Bronchial epithelial cell (primary cell): ENCODE measurements at regions not wholly inside any gene's neighbourhood (a gene's known extent, or its start where the extent isn't known, plus 50 kb on each side); places are given as distances from the start of the nearest gene placed in this dataset.

Source experiments
- DNase-seq: peaks from one replicate; pipeline ENCODE4 v3.0.0-alpha.2; 2010; ENCODE audit warnings: low read depth
- FAIRE-seq: peaks from 2 replicates; lab custom pipeline; 2011; peaks lifted over from hg19 to GRCh38; lab: Jason Lieb, UNC
- H3K27me3 ChIP-seq: 2 replicates; pipeline ENCODE4 v1.5.1; 2011; ENCODE audit warnings: low read length; ENCODE audit not compliant: control insufficient read depth, insufficient read depth
- H3K36me3 ChIP-seq: 2 replicates; pipeline ENCODE4 v1.5.1; 2011; ENCODE audit warnings: low read length; ENCODE audit not compliant: control insufficient read depth, insufficient read depth
- H3K4me3 ChIP-seq: 2 replicates; pipeline ENCODE4 v1.5.1; 2011; ENCODE audit warnings: mild to moderate bottlenecking, low read depth, low read length, control low read depth
- TF ChIP-seq, protein P1 (sequence below): IDR thresholded peaks from 2 replicates; pipeline ENCODE4 v1.5.1; 2011; ENCODE audit warnings: mild to moderate bottlenecking, moderate library complexity, low read length, control low read depth, inconsistent platforms; ENCODE audit not compliant: insufficient read depth, severe bottlenecking

DNA sequence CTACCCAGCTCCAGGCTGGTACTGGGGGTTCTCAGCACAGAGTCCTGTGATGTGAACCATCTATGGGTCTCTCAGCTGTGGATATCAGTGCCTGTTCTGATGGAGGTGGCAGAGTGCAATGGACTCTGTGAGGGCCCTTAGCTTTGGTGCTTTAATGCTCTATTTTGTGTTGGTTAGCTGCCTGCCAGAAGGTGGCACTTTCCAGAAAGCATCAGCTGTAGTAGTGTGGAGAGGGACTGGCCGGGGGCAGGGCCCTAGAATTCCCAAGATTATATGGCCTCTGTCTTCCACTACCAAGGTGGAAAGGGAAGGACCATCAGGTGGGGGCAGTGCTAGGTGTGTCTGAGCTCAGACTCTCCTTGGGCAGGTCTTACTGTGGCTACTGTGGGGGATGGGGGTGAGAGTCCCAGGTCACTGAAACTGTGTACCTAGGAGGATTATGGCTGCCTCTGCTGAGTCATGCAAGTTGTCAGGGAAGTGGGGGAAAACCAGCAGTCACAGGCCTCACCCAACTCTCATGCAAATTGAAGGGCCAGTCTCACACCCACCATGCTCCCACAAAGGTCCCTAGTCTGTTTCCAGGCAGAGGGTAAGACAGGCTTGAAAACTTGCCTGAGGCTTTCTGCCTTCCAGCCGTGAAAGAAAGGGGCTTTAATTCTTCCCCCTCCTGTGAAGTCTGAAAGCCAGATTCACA is 878.1 kb downstream of the C12orf50 start:
- no peak overlapping the region for H3K4me3 ChIP-seq
- H3K27me3 ChIP-seq: no peaks in the 10 kb centered on the region
- FAIRE-seq: no peak
- DNase-seq: peak; percentile 59
- TF ChIP-seq, protein P1, sequence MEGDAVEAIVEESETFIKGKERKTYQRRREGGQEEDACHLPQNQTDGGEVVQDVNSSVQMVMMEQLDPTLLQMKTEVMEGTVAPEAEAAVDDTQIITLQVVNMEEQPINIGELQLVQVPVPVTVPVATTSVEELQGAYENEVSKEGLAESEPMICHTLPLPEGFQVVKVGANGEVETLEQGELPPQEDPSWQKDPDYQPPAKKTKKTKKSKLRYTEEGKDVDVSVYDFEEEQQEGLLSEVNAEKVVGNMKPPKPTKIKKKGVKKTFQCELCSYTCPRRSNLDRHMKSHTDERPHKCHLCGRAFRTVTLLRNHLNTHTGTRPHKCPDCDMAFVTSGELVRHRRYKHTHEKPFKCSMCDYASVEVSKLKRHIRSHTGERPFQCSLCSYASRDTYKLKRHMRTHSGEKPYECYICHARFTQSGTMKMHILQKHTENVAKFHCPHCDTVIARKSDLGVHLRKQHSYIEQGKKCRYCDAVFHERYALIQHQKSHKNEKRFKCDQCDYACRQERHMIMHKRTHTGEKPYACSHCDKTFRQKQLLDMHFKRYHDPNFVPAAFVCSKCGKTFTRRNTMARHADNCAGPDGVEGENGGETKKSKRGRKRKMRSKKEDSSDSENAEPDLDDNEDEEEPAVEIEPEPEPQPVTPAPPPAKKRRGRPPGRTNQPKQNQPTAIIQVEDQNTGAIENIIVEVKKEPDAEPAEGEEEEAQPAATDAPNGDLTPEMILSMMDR: no peak
- H3K36me3 ChIP-seq: no peaks in the 10 kb centered on the region

DNA sequence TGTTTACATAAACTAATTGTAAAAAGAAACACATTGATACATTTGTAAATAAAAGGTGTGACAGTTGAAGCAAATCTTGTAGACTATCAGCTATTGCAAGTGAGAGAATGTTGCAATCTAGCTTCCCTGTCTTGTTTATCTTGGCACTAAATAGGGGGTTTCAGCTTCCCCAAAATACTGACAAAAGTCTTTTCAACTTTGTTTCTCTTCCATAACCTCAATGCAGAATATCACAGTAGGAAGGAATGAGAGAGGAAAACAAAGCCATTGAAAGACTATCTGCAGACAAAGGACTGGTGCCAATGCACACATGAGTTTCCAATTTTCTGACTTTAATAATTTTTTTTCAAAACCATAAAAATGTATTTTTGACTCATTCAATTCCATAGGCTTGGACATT is 886.2 kb upstream of the MGAT4C start:
- TF ChIP-seq, protein P1: no peak
- DNase-seq (no peak), FAIRE-seq (no peak)
- H3K36me3 ChIP-seq: no peaks in the 10 kb centered on the region
- no peak overlapping the region for H3K4me3 ChIP-seq
- no peaks in the 10 kb centered on the region for H3K27me3 ChIP-seq

DNA sequence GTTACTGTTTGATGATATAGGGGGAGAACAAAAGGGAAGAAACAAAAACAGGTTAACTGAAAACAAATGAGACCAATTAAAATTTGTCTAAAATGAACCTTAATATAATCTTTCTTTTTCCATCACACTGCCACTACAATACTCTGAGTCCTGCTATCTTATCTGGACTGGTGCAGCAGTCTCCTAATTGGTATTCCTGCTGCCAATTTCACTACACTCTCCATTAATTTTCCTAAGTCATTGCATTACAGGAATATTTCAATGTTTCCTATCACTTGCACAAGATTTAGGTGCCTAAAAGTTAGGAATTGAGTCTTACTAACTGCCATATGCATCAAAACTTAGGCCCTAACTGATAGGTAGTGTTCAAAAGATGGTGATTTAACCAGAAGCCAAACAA is 884.9 kb upstream of the MGAT4C start:
- H3K4me3 ChIP-seq: no peak overlapping the region
- TF ChIP-seq, protein P1: no peak
- H3K27me3 ChIP-seq: no peaks in the 10 kb centered on the region
- no peaks in the 10 kb centered on the region for H3K36me3 ChIP-seq
- no peak for FAIRE-seq
- no peak for DNase-seq

DNA sequence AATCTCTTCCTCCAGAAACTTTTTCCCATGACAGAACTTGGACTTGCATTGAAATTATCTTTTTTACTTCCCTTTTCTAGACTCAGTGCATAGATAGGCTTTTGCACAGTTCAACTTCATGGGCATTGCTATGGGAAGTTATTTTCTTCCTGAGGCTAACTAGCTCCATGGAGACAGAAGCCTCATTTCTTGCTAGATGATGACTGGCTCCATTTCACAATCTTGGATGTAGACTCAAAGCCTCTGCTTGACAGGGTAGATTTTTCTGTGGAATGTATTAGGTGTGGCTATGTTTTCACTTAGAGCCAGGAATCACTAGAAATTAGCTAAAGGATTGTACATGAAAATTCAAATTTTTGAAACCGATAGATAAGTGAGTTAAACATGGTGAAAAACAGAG is 884.1 kb upstream of the MGAT4C start:
- FAIRE-seq (no peak), DNase-seq (peak; percentile 84)
- TF ChIP-seq, protein P1: no peak
- no peak overlapping the region for H3K4me3 ChIP-seq
- no peaks in the 10 kb centered on the region for H3K27me3 ChIP-seq
- no peaks in the 10 kb centered on the region for H3K36me3 ChIP-seq

DNA sequence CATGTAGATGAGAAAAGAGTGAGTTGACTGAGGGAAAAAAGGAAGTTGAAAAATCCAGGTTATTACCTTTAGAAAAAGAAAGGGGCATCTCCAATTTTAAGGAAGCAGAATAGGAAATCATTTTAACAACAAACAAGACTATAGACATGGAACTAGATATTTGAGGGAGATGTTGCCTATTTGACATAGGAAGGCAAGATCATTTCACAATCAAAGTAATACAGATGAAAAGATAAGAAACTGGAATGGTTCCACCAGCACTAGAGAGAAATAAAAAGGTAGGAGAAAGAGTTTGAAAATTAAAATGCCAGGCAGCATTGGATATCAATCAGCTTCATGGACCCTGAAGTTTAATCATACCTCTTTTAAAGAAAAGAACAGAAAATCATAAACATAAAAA is 881.0 kb upstream of the MGAT4C start:
- FAIRE-seq (no peak), DNase-seq (no peak)
- H3K36me3 ChIP-seq: no peaks in the 10 kb centered on the region
- no peaks in the 10 kb centered on the region for H3K27me3 ChIP-seq
- TF ChIP-seq, protein P1: no peak
- H3K4me3 ChIP-seq: no peak overlapping the region
